MM.1S (cell line): ENCODE measurements at regions not wholly inside any gene's neighbourhood (a gene's known extent, or its start where the extent isn't known, plus 50 kb on each side); places are given as distances from the start of the nearest gene placed in this dataset.

ENCODE experiments used
- DNase-seq: peaks from one replicate; pipeline ENCODE4 v3.0.0-alpha.2; 2015
- H2AFZ ChIP-seq: fragments of 300-600 bp; sonication (generic); 2 replicates; pipeline ENCODE4 v1.6.0; 2016; ENCODE audit warnings: antibody characterized with exemption, low read length
- H3F3A ChIP-seq: fragments of 300-600 bp; sonication (generic); 2 replicates; pipeline ENCODE4 v1.6.1; 2016; ENCODE audit warnings: mild to moderate bottlenecking, antibody characterized with exemption, low read length, moderate library complexity, mixed read lengths; ENCODE audit not compliant: insufficient read depth
- H3K27ac ChIP-seq: fragments of 300-600 bp; sonication (generic); 2 replicates; pipeline ENCODE4 v1.5.1; 2016; ENCODE audit warnings: mild to moderate bottlenecking, low read length
- H3K27me3 ChIP-seq: fragments of 300-600 bp; sonication (generic); replicated peaks from 2 replicates; pipeline ENCODE4 v1.6.0; 2016; ENCODE audit warnings: low read length; ENCODE audit not compliant: insufficient read depth
- H3K36me3 ChIP-seq: fragments of 300-600 bp; sonication (generic); replicated peaks from 2 replicates; pipeline ENCODE4 v1.6.1; 2016; ENCODE audit warnings: mild to moderate bottlenecking, low read length, mixed read lengths; ENCODE audit not compliant: insufficient read depth
- H3K4me1 ChIP-seq: fragments of 300-600 bp; sonication (generic); 2 replicates; pipeline ENCODE4 v1.6.1; 2016; ENCODE audit warnings: low read length, mixed read lengths
- H3K4me2 ChIP-seq: fragments of 300-600 bp; sonication (generic); 2 replicates; pipeline ENCODE4 v1.6.0; 2016; ENCODE audit warnings: low read depth, low read length
- H3K4me3 ChIP-seq: fragments of 300-600 bp; sonication (generic); 2 replicates; pipeline ENCODE4 v1.5.1; 2016; ENCODE audit warnings: low read length, mixed read lengths
- H3K79me2 ChIP-seq: fragments of 300-600 bp; sonication (generic); 2 replicates; pipeline ENCODE4 v1.6.1; 2016; ENCODE audit warnings: mixed run types, low read length, mixed read lengths
- H3K9ac ChIP-seq: fragments of 300-600 bp; sonication (generic); 2 replicates; pipeline ENCODE4 v1.6.1; 2016; ENCODE audit warnings: low read length, mixed read lengths
- H3K9me2 ChIP-seq: fragments of 300-600 bp; sonication (generic); replicated peaks from 2 replicates; pipeline ENCODE4 v1.6.1; 2016; ENCODE audit warnings: mild to moderate bottlenecking, low read length, mixed read lengths; ENCODE audit not compliant: insufficient read depth
- H3K9me3 ChIP-seq: fragments of 300-600 bp; sonication (generic); replicated peaks from 2 replicates; pipeline ENCODE4 v1.6.1; 2016; ENCODE audit warnings: mild to moderate bottlenecking, low read length, mixed read lengths; ENCODE audit not compliant: insufficient read depth
- H4K20me1 ChIP-seq: fragments of 300-600 bp; sonication (generic); 2 replicates; pipeline ENCODE4 v1.6.1; 2016; ENCODE audit warnings: mild to moderate bottlenecking, low read length, moderate library complexity, mixed read lengths; ENCODE audit not compliant: insufficient read depth
- CTCF ChIP-seq: fragments of 300-600 bp; sonication (generic); IDR thresholded peaks from 2 replicates; pipeline ENCODE4 v1.5.1; 2016; ENCODE audit warnings: antibody characterized with exemption, low read length, mixed read lengths
- EZH2 ChIP-seq: fragments of 300-600 bp; sonication (generic); optimal IDR thresholded peaks from 2 replicates; pipeline ENCODE3; 2017; ENCODE audit warnings: low read depth, mild to moderate bottlenecking, antibody characterized with exemption, low read length, mixed read lengths
- EZH2phosphoT487 ChIP-seq: fragments of 300-600 bp; sonication (generic); IDR thresholded peaks from 2 replicates; pipeline ENCODE4 v1.6.1; 2018; ENCODE audit warnings: antibody characterized with exemption, low read length

GRCh38 chr3:137296116-137296515, 338.3 kb downstream of the IL20RB start:
- Histone ChIP-seq H3K27ac (no peak overlapping the region), H3K9me2 (no peaks in the 10 kb centered on the region), H3K4me2 (no peak overlapping the region), H3K9ac (no peak overlapping the region), H2AFZ (no peak overlapping the region), H3K4me1 (peaks cover 11% of the 10 kb centered on the region), H3K36me3 (no peaks in the 10 kb centered on the region), H3F3A (0 out of 2 replicates have a peak, but pooled peaks cover 10% of the 10 kb centered on the region), H4K20me1 (no peaks in the 10 kb centered on the region), H3K4me3 (no peak overlapping the region), H3K79me2 (no peaks in the 10 kb centered on the region), H3K27me3 (no peaks in the 10 kb centered on the region), H3K9me3 (no peaks in the 10 kb centered on the region)
- TF ChIP-seq EZH2phosphoT487, result no peak
- TF ChIP-seq CTCF, result no peak
- DNase-seq, result no peak

GRCh38 chr3:137297770-137298169, 340.0 kb downstream of the IL20RB start:
- Histone ChIP-seq H3K9me3 (no peaks in the 10 kb centered on the region), H3F3A (0 out of 2 replicates have a peak, but pooled peaks cover 10% of the 10 kb centered on the region), H3K27me3 (no peaks in the 10 kb centered on the region), H3K4me1 (peaks cover 11% of the 10 kb centered on the region), H4K20me1 (no peaks in the 10 kb centered on the region), H3K9me2 (no peaks in the 10 kb centered on the region), H3K4me2 (no peak overlapping the region), H3K36me3 (no peaks in the 10 kb centered on the region), H3K9ac (no peak overlapping the region), H3K4me3 (no peak overlapping the region), H3K27ac (no peak overlapping the region), H2AFZ (no peak overlapping the region), H3K79me2 (no peaks in the 10 kb centered on the region)
- DNase-seq, result no peak
- TF ChIP-seq EZH2phosphoT487, result no peak
- no peak for TF ChIP-seq EZH2
- TF ChIP-seq CTCF, result no peak

- H3F3A ChIP-seq, result 0 out of 2 replicates have a peak, but pooled peaks cover 10% of the 10 kb centered on the region
- no peak overlapping the region for H3K9ac ChIP-seq
- H3K9me2 ChIP-seq, result no peaks in the 10 kb centered on the region
- no peak overlapping the region for H3K4me3 ChIP-seq
- H3K79me2 ChIP-seq, result no peaks in the 10 kb centered on the region
- no peak for TF ChIP-seq EZH2
- no peak for TF ChIP-seq EZH2phosphoT487
- H3K4me1 ChIP-seq, result peaks cover 11% of the 10 kb centered on the region
- peak; percentile 89 for DNase-seq
- H3K27me3 ChIP-seq, result no peaks in the 10 kb centered on the region
- no peaks in the 10 kb centered on the region for H3K9me3 ChIP-seq
- no peak overlapping the region for H3K4me2 ChIP-seq
- H3K36me3 ChIP-seq, result no peaks in the 10 kb centered on the region
- no peaks in the 10 kb centered on the region for H4K20me1 ChIP-seq
- no peak overlapping the region for H2AFZ ChIP-seq
- no peak overlapping the region for H3K27ac ChIP-seq
Measured at GRCh38 chr3:137300703-137301102, 342.9 kb downstream of the IL20RB start.

- no peak overlapping the region for H3K9ac ChIP-seq
- no peaks in the 10 kb centered on the region for H3K27me3 ChIP-seq
- H3K9me3 ChIP-seq, result no peaks in the 10 kb centered on the region
- H4K20me1 ChIP-seq, result no peaks in the 10 kb centered on the region
- no peak for DNase-seq
- H3K27ac ChIP-seq, result no peak overlapping the region
- peaks cover 11% of the 10 kb centered on the region for H3K4me1 ChIP-seq
- TF ChIP-seq CTCF (no peak), EZH2phosphoT487 (no peak), EZH2 (no peak)
- 0 out of 2 replicates have a peak, but pooled peaks cover 10% of the 10 kb centered on the region for H3F3A ChIP-seq
- no peaks in the 10 kb centered on the region for H3K9me2 ChIP-seq
- H3K79me2 ChIP-seq, result no peaks in the 10 kb centered on the region
- H2AFZ ChIP-seq, result no peak overlapping the region
- no peak overlapping the region for H3K4me2 ChIP-seq
- no peak overlapping the region for H3K4me3 ChIP-seq
- no peaks in the 10 kb centered on the region for H3K36me3 ChIP-seq
Measured at GRCh38 chr3:137304313-137305056, 346.7 kb downstream of the IL20RB start.
